ENCODE measurements at regions not wholly inside any gene's neighbourhood (a gene's known extent, or its start where the extent isn't known, plus 50 kb on each side); places are given as distances from the start of the nearest gene placed in this dataset.

DNA sequence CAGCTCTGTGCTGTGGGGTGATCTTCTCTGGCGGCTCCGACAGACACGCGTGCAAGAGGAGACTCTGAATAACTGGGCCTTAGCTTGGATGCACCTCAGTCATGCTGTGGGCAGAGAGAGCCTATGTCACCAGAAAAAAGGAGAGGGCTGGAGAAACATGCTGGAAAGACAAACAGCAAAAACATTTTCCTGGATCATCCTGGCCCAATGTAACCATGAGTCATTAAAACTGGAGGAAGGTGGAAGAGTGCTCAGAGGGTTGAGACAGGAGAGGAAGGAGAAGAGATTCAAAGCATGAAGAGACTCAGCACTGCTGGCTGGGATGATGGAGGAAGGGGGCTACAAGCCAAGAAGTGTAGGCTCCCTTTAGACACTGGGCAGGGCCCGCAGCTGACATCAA, 292.0 kb downstream of the CDH26 start:
- Histone ChIP-seq H2BK12ac (ENCODE audit: low read depth, low read length) (no peak overlapping the region), H3K27ac (ENCODE audit: low read depth, low read length) (no peak overlapping the region), H3K79me2 (ENCODE audit: control insufficient read depth in 1 of 2, insufficient read depth in 2 of 2, low read length in 2 of 2) (no peaks in the 10 kb centered on the region), H3K23ac (ENCODE audit: insufficient read length) (no peak overlapping the region), H3K9me3 (ENCODE audit: insufficient read depth in 2 of 2, low read depth in 1 of 2, low read length in 1 of 2) (peaks cover 0 to 9% of the 10 kb centered on the region in 2 experiments; a peak in 1 of 4 replicates), H2BK5ac (ENCODE audit: low read depth, low read length) (no peak overlapping the region), H3K23me2 (ENCODE audit: low read depth, low read length) (no peaks in the 10 kb centered on the region; the same call in 1 of the 2 replicates), H3K4ac (replicated peaks; ENCODE audit: insufficient read length, low read depth, low read length) (no peak overlapping the region), H4K8ac (ENCODE audit: extremely low read depth, insufficient read depth, low read length) (no peak overlapping the region), H2BK15ac (ENCODE audit: low read length) (no peak overlapping the region), H3K14ac (ENCODE audit: insufficient read length) (no peak overlapping the region), H3K27me3 (replicated peaks in 1 of 4; ENCODE audit: control insufficient read depth in 3 of 4, extremely low read depth in 1 of 4, insufficient read depth in 3 of 4, low read length in 3 of 4) (peaks cover 0 to 2% (median 0%) of the 10 kb centered on the region in 4 experiments; a peak in 2 of 7 replicates), H2AFZ (ENCODE audit: low read length) (no peak overlapping the region), H3K4me3 (ENCODE audit: extremely low read depth in 1 of 4, insufficient read depth in 2 of 4, low read depth in 3 of 4, low read length in 4 of 4) (no peak overlapping the region), H3K79me1 (ENCODE audit: low read depth, low read length) (no peaks in the 10 kb centered on the region), H3K36me3 (ENCODE audit: control insufficient read depth in 2 of 4, insufficient read depth in 4 of 4, low read length in 3 of 4) (no peaks in the 10 kb centered on the region), H2BK120ac (replicated peaks; ENCODE audit: low read depth, low read length) (no peak overlapping the region), H2AK5ac (ENCODE audit: low read depth, low read length) (no peak overlapping the region), H4K20me1 (replicated peaks in 1 of 2; ENCODE audit: control insufficient read depth in 1 of 2, insufficient read depth in 2 of 2, low read length in 2 of 2) (no peaks in the 10 kb centered on the region), H3K18ac (ENCODE audit: extremely low read depth, low read length) (no peak overlapping the region), H4K5ac (ENCODE audit: insufficient read length, low read depth, low read length) (no peak overlapping the region), H4K91ac (replicated peaks; ENCODE audit: insufficient read length, low read length) (no peak overlapping the region), H3K4me2 (ENCODE audit: insufficient read depth in 1 of 2, low read depth in 2 of 2, low read length in 2 of 2) (no peak overlapping the region), H2BK20ac (ENCODE audit: low read length) (no peak overlapping the region), H3K56ac (replicated peaks; ENCODE audit: insufficient read length, low read depth, low read length) (no peak overlapping the region), H3K4me1 (replicated peaks in 1 of 4; ENCODE audit: control insufficient read depth in 3 of 4, insufficient read depth in 4 of 4, low read length in 3 of 4) (0 out of 7 replicates have a peak, but pooled peaks cover 0 to under 1% (median 0%) of the 10 kb centered on the region in 4 experiments), H3K9ac (replicated peaks in 1 of 4; ENCODE audit: extremely low read depth in 1 of 4, low read depth in 3 of 4, low read length in 3 of 4) (no peak overlapping the region)
- FAIRE-seq (no peak), DNase-seq (ENCODE audit: low read depth in 1 of 2, low spot score in 2 of 2) (no peak)
- ChIA-PET POLR2A (ENCODE audit: partially characterized antibody) (no interaction called here), CTCF (ENCODE audit: partially characterized antibody) (interaction anchor here (1.5 kb wide), 1 partner anchor 13 kb away, joined by 4 read pairs; no protein-coding TSS in a partner anchor)
- WGBS, 2 experiments (ENCODE audit: extremely low coverage in 1 of 2, insufficient coverage in 1 of 2, insufficient read length in 1 of 2, insufficient replicate concordance in 2 of 2, low coverage in 1 of 2, low lambda C conversion rate in 2 of 2, missing lambda C conversion rate in 1 of 2): 96% methylated on average over 5 of the region's 5 CpGs; no CpG with 5 or more reads in 1 of the 2 experiments
- TF ChIP-seq KDM5A (IDR thresholded peaks at IDR 0.05; ENCODE audit: low read length): no peak
- no peak for TF ChIP-seq EGR1 (IDR thresholded peaks at IDR 0.05; ENCODE audit: borderline replicate concordance, low read depth, low read length)
- TF ChIP-seq HDAC2 (IDR thresholded peaks at IDR 0.05; ENCODE audit: borderline replicate concordance in 1 of 2, low read depth in 2 of 2, low read length in 2 of 2): no peak
- no peak for TF ChIP-seq RNF2 (IDR thresholded peaks at IDR 0.05; ENCODE audit: borderline replicate concordance, low read depth, low read length, missing control alignments, poor library complexity, severe bottlenecking)
- TF ChIP-seq SRF (IDR thresholded peaks at IDR 0.05; ENCODE audit: low read depth, low read length): no peak
- TF ChIP-seq CBX8 (IDR thresholded peaks at IDR 0.05; ENCODE audit: borderline replicate concordance, low read depth, low read length): no peak
- no peak for TF ChIP-seq JUND (IDR thresholded peaks at IDR 0.05; ENCODE audit: low read length)
- no peak for TF ChIP-seq POLR2AphosphoS5 (IDR thresholded peaks at IDR 0.05; ENCODE audit: low read depth, low read length)
- TF ChIP-seq BCL11A (IDR thresholded peaks at IDR 0.05; ENCODE audit: low read depth in 2 of 2, low read length in 2 of 2): no peak
- TF ChIP-seq, protein P1, sequence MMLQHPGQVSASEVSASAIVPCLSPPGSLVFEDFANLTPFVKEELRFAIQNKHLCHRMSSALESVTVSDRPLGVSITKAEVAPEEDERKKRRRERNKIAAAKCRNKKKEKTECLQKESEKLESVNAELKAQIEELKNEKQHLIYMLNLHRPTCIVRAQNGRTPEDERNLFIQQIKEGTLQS (IDR thresholded peaks at IDR 0.05; ENCODE audit: insufficient read depth, low read depth, low read length): no peak
- no peak for TF ChIP-seq CEBPB (IDR thresholded peaks at IDR 0.05; ENCODE audit: low read depth, low read length)
- TF ChIP-seq FOSL1 (IDR thresholded peaks at IDR 0.05; ENCODE audit: insufficient read depth, low read depth, low read length): no peak
- TF ChIP-seq ASH2L (IDR thresholded peaks at IDR 0.05; ENCODE audit: low read length): no peak

All from H1 (cell line).